ENCODE measurements at regions not wholly inside any gene's neighbourhood (a gene's known extent, or its start where the extent isn't known, plus 50 kb on each side); places are given as distances from the start of the nearest gene placed in this dataset.
A peak's percentile ranks its signal among the peaks of the same experiment; 100 is the strongest.

- TF ChIP-seq CTCF (IDR thresholded peaks at IDR 0.05; ENCODE audit: extremely low read depth in 1 of 2, insufficient read depth in 1 of 2, low read depth in 1 of 2, low read length in 2 of 2) (peak in 1 of 2 donors; percentile 6), POLR2A (IDR thresholded peaks at IDR 0.05; ENCODE audit: low read depth, low read length) (no peak), EZH2 (IDR thresholded peaks at IDR 0.05; ENCODE audit: borderline replicate concordance, low read depth, low read length, severe bottlenecking) (no peak)
These were observed 53.4 kb upstream of the STX18 start for GRCh38 chr4:4595252-4595651.

All from endothelial cell of umbilical vein (primary cell).